ENCODE measurements at regions not wholly inside any gene's neighbourhood (a gene's known extent, or its start where the extent isn't known, plus 50 kb on each side); places are given as distances from the start of the nearest gene placed in this dataset.
A peak's percentile ranks its signal among the peaks of the same experiment; 100 is the strongest.
"Not testable (repeated sequence)": the region's sequence is repeated elsewhere in the genome, so short reads cannot be mapped to it uniquely, and the experiment has no call there.

DNA sequence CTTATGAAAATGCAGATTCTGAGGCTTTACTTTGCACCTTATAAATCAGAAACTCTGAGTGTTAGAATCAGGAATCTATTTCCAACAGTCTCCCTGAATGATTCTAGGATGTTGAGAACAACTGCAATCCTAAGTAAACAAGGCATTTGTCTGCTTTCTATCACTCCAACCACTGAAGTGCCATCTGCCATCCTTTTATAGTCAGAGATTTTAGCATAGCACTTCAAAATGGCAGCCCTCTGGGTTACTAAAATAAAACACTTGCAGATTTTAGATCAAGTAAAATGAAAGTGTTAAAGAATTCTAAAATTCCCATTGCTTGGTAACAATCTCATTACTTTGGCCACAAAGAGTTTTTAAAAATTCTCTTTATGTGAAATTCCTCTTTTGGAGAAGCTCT, 258.9 kb downstream of the CD109 start:
- DNase-seq (ENCODE audit: low read depth), result no peak

DNA sequence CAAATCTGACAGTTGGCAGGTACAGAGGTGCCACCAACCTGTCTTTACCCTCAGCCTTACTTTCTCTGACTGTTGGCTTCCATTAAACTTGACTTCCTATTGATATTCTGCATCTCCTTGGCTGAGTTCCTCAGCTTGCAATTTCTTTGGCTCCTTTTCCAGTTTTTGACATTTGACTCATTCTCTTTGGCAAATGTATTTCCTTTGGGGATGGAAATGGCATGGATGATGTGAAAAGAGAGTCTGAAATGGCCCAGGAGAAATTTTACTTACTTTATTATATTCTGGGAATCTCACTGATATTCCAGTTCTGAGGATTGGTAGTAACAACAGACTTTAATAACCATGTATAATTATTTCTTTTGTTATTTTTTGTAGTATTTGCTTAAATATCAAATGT, 255.2 kb downstream of the CD109 start:
- no peak for DNase-seq (ENCODE audit: low read depth)

DNA sequence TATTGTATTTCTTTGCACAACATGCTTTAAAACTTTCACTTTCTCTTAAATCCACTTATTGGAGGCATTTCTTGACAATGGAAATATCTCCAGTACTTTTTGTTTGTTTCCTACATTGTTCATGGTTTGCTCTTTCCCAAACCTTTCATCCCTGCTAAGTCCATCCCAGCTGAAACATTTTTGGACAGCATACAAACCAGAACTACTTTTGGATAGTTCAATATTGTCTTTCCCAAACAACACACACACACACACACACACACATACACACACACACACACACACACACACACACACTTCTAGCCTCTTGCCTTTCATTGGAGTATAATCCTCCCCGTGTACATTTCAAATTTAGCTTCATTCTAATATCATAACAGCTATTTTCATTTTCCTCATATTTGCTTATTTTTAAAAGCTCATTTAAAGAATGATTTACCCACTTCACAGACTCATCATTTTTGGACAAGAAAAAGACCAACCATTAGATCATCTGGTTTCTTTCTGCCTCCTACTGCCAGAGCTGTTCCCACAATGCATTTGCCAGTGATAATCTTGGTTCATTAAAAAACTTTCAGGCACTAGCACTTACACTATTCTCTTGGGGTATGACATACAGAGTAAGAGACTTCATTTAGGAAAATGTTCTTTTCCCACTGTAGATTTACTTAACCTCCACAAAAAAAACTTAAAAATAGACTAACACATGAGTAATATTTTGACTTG, 248.1 kb downstream of the CD109 start:
- no peak for DNase-seq (ENCODE audit: low read depth)

- DNase-seq (ENCODE audit: low read depth), result no peak
Measured at GRCh38 chr6:73943411-73943810, 247.4 kb downstream of the CD109 start.

GRCh38 chr6:73942592-73943186, 246.7 kb downstream of the CD109 start:
- DNase-seq (ENCODE audit: low read depth), result peak; percentile 16

GRCh38 chr6:73941892-73942291, 245.9 kb downstream of the CD109 start:
- DNase-seq (ENCODE audit: low read depth), result no peak

GRCh38 chr6:73937805-73938204, 241.8 kb downstream of the CD109 start:
- DNase-seq (ENCODE audit: low read depth), result no peak

GRCh38 chr6:73932866-73933265, 236.9 kb downstream of the CD109 start:
- no peak for DNase-seq (ENCODE audit: low read depth)

DNA sequence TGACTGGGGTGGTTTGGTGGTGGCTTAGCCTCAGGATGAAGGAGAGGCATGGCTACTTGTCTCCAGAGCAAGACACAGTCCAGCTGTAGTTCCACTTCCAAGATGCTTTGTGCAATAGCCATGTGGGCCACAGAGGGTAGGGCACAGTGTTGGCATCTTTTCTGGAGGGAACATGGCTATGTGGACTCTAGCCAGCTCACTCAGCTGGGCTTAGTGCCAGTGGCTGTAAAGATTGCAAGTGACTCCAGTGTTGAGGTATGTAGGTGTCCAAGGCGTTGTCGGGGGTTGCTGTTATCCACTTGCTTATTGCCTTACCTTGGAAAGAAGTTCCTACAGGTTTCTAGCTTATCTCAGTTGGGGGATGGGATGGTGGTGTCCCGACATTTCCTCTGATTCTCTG, 233.4 kb downstream of the CD109 start:
- DNase-seq (ENCODE audit: low read depth), result peak; percentile 21

DNA sequence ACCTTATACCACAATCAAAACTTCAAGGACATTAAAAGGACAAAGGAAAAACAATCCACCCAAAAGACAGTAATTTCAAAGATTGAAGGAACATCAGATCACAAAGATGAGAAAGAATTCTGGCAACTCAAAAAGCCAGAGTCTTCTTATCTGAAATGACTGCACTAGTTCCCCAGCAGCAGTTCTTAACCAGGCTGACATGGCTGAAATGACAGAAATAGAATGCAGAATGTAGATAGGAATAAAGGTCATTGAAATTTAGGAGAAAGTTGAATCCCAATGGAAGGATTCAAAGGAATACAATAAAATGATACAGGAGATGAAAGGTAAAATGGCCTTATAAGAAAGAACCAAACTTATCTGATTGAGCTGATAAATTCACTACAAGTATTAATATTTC, 231.4 kb downstream of the CD109 start:
- no peak for DNase-seq (ENCODE audit: low read depth)

GRCh38 chr6:73925703-73926102, 229.7 kb downstream of the CD109 start:
- DNase-seq (ENCODE audit: low read depth), result not testable (repeated sequence)

DNA sequence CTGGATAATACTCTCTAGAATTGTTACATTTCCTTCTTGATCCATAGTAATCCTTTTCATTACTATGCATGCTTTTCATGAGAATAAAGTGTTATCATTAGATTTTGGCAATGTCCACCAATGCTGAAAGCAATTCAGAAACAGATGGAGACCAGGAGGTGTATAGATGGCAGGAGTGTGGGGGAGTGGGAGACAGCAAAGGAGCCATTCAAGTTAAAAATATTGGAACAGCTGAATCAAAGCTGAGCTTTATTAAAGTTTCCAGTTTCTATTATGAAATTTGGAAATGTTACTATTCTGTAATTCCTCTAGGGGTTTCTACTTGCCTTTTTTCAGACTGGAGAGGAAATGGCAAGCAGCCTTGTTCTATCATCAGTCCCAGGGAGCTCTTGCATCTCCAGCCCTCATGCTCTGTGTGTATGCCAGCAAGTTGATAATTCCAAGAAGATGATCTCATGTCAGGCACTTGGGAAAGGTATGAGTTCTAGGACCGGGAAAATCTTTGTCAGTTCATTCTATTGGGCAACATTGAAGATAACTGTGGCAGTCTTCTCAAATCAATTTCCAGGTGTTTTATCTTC, 228.0 kb downstream of the CD109 start:
- no peak for DNase-seq (ENCODE audit: low read depth)

DNA sequence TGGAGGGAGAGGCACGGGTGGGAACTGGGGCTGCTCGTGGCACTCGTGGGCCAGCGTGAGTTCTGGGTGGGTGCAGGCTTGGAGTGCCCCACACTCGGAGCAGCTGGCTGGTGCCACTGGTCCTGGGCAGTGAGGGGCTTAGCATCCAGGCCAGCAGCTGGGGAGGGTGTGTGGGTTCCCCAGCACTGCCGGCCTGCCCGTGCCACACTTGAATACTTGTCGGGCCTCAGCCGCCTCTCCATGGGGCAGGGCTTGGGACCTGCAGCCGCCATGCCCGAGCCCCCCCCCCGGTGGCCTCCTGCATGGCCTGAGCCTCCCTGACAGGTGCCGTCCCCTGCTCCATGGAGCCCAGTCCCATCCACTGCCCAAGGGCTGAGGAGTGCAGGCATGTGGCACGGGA, 207.2 kb downstream of the CD109 start:
- no peak for DNase-seq (ENCODE audit: low read depth)

GRCh38 chr6:73901986-73902385, 206.0 kb downstream of the CD109 start:
- no peak for DNase-seq (ENCODE audit: low read depth)

- no peak for DNase-seq (ENCODE audit: low read depth)
Measured at GRCh38 chr6:73901311-73901710, 205.3 kb downstream of the CD109 start.

DNA sequence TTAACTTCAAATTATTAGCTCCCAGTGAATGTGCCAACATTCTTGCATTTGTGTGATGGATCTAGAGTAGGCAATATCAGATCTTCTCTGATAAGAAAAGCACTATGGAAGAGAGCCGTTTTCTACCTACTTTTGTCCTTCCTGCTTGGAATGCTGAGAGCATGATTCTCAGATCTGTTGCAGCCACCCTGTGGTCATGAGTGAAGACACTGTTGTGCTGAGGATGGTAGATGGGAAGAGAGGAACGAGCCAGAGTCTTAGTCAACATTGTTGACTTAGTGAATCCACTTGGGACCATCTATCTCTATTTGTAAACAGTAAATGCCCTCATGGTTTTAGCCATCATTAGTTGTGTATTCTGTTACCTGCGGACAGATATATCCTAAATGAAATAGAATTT, 202.6 kb downstream of the CD109 start:
- no peak for DNase-seq (ENCODE audit: low read depth)

GRCh38 chr6:73893696-73894095, 197.7 kb downstream of the CD109 start:
- no peak for DNase-seq (ENCODE audit: low read depth)

DNA sequence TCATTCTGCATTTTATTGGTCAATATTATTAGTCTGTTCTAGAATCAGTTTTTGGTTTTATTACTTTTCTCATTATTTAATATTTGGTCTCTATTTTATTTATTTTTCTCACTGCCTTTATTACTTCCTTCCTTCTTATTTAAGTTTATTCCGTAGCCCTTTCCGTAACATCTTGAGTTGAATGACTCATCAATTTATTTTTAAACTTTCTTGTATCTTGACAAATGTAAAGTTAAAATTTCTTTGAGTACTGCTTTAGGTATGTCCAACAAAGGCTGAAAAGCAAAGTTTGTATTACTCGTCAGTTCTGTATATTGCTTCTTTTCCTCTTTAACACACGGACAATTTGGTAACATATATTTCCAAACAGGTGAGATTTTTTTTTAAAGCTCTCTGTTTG, 192.0 kb downstream of the CD109 start:
- no peak for DNase-seq (ENCODE audit: low read depth)

DNA sequence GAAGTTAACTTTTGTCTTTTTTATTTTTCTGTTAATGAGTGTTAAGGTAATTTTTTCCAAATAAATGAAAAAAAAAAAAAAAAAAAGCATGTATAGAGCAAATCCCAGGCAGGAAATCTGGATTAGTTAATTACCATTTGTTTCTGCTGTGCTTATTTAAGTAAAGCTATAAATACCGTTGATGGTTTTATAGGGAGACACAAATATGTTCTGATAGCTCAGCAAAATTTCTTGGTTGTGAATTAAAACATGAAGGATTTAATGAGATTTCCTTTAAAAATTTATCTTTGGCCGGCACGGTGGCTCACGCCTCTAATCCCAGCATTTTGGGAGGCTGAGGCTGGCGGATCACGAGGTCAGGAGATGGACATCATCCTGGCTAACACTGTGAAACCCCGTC, 189.4 kb downstream of the CD109 start:
- no peak for DNase-seq (ENCODE audit: low read depth)

GRCh38 chr6:73884540-73884939, 188.5 kb downstream of the CD109 start:
- no peak for DNase-seq (ENCODE audit: low read depth)

DNA sequence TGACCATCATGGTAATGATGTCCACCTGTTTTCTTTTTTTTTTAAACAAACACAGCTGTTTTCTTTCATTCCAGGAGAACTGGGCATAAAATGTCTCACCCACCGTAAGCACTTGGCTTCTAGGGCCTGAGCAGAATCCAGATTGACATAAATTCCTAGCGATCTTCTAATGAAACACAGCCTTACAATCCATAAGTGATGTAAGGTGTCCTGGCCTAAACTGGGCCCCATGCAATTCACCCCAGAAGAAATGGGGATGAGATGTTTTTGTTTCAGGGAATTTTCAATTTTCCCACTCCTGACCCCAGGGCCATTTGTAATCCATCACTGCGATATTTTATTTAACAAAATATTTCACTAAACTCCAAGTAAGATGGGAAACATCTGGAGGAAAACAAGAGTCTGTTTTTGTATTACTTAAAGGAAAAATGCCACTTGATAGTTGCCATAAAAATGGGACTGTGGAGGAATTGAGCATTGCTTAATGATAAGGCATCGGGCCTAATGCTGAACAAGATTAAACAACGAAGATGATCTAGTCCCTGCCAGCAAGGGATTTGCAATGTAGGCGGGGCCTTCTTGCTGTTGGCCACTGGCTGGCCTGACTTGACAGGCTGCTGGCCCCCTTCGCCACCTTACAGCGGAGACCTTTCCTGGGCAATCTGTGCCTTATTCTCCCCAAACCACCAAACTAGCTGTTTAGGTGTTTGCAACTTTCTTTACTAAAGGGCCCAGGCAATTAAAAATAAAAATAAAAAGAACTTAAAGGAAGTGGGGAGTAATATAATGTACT, 183.7 kb downstream of the CD109 start:
- no peak for DNase-seq (ENCODE audit: low read depth)

- DNase-seq (ENCODE audit: low read depth), result no peak
Measured at GRCh38 chr6:73878403-73878802, 182.4 kb downstream of the CD109 start.
